ENCODE measurements at regions not wholly inside any gene's neighbourhood (a gene's known extent, or its start where the extent isn't known, plus 50 kb on each side); places are given as distances from the start of the nearest gene placed in this dataset.

GRCh38 chr10:4020631-4021030 is 235.6 kb upstream of the KLF6 start:
- DNase-seq (ENCODE audit: low spot score): no peak

DNA sequence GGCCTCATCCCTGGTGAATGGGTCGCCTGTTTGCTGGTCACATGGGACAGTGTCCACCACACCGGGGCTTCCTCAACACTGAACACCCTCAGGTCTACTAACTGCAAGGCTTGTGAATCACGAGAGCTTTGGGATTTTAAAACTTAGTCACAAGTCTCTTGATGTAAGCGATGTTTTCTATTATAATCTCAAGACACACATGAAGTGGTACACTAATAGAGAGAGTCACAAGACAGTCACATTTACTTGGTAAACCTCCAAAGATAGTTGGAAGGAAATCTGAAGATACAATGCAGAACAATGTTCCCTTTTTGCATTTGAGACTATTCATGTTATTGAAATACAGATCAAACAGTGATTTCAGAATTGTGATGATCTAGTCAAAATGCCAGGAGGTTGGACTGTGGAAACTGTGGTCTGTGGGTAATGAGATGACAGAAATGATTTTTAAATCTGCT is 233.1 kb upstream of the KLF6 start:
- DNase-seq (ENCODE audit: low spot score): no peak

GRCh38 chr10:4017336-4017735 is 232.3 kb upstream of the KLF6 start:
- no peak for DNase-seq (ENCODE audit: low spot score)

DNA sequence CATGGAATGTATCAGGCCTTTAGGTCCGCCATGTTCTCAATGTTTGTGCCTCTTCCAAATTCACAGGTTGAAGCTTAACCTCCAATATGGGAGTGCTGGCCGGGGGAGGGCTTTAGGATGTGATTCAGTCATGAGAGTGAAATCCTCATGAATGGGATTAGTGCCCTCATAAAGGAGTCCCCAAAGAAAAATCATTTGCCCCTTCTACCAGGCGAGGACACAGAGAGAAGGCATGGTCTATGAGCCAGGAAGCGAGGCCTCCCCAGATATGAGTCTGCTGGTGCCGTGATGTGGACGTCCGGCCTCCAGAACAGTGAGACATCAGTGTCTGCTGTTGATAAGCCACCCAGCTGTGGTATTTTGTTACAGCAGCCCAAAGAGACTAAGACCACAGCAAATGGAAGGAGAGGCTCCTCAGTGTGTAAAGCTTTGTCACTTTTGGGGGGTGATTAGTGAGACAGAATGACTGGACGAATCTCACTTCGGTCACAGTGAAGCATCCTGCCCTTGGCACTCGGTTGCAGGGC is 231.3 kb upstream of the KLF6 start:
- DNase-seq (ENCODE audit: low spot score): no peak

DNA sequence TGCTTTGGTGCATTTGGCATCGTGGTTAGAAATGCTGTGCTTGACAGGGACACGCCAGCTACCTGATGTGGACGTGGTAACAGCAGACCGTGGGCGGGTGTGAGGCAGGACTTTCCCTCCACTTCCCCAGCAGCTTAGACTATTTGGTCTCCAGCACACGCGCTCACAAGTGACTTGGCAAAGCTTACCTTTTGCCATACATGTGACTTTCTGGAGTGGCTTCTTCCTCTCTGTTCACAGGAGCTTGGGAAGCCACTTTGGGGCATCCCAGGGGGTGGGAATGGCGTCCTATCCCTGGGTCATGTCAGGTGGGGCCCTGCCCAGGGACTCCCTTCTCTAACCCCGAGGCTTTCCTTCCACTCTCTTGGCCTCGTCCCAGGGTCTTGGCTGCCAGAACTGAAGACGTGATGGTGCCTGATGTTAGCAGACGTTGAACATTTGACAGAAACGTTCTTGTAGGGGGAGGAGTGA is 228.7 kb upstream of the KLF6 start:
- no peak for DNase-seq (ENCODE audit: low spot score)

DNA sequence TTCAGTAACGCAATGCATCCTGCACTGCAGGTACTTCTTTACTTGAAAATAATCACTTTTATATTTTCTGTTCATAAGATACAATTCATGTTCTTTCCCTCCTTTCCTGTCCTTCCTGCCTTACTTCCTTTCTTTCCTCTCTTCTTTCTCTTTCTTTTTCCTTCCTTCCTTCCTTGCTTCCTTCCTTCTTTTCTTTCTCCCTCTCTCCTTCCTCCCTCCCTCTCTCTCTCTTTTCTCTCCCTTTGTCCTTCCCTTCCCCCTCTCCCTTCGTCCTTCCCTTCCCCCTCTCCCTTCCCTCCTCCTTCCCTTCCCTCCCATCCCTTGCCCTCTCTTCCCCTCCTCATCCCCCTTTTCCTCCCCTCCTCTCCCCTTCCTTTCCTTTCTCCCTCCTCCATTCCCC is 227.8 kb upstream of the KLF6 start:
- no peak for DNase-seq (ENCODE audit: low spot score)

- no peak for DNase-seq (ENCODE audit: low spot score)
Measured at GRCh38 chr10:4011136-4011812, 226.3 kb upstream of the KLF6 start.

- no peak for DNase-seq (ENCODE audit: low spot score)
Measured at GRCh38 chr10:4008676-4009382, 223.8 kb upstream of the KLF6 start.

DNA sequence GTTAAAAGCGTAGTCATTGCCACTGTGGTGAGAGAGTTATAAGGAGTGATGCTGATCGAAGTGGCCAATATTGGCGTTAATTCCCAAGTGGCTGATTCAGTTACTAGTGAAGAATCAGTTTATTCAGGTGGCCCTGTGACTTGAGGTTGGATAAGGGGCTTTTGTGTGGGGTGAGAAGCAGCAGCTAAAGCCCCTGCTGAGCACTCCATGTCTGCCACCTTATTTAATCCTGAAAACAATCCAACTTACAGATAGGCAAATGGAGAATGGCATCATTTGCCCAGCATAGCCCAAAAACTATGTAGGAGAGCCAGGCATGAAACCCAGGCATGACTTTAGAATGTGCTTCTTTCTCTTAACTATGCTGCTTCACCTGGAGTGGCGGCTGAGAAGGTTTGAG is 222.8 kb upstream of the KLF6 start:
- no peak for DNase-seq (ENCODE audit: low spot score)

DNA sequence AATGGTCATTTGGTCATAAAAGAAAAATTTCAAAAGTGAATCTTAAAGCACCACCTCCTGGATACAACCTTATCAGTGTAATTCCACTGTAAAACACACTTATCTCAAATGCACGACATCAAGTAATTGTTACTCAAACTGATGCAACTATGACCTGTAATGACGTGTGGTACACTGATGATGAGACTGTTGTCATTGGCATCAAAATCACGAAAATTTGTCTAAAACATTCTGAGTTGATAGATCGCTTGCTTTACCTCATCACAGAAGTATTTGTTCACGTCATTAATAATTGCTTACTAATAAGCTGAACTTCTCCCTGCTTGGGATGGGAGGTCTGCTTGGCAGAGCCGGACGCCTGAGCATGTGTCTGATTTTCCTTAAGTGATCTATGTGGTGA is 221.8 kb upstream of the KLF6 start:
- no peak for DNase-seq (ENCODE audit: low spot score)

GRCh38 chr10:4006051-4006450 is 221.0 kb upstream of the KLF6 start:
- DNase-seq (ENCODE audit: low spot score): no peak

- no peak for DNase-seq (ENCODE audit: low spot score)
Measured at GRCh38 chr10:4004990-4005389, 220.0 kb upstream of the KLF6 start.

GRCh38 chr10:4004144-4004543 is 219.1 kb upstream of the KLF6 start:
- DNase-seq (ENCODE audit: low spot score): no peak

- DNase-seq (ENCODE audit: low spot score): no peak
Measured at GRCh38 chr10:4003348-4003973, 218.5 kb upstream of the KLF6 start.

DNA sequence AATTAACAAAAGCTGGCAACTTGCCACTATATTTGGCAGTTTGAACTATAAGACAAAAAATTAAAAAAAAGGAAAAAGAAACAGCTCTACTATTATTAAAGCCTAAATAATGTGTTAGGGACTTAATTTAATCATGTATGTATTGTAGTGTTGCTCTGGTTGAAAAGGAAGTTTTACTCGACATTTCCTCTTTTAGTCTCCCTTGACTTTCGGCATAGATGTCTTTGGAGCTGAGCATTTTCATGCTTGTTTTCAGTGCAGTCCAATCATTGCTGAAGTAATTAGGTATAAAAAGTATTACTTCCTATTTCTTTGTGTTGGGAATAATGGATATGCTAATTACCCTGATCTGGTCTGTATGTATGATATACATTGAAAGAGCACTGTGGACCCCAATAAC is 216.8 kb upstream of the KLF6 start:
- DNase-seq (ENCODE audit: low spot score): no peak

DNA sequence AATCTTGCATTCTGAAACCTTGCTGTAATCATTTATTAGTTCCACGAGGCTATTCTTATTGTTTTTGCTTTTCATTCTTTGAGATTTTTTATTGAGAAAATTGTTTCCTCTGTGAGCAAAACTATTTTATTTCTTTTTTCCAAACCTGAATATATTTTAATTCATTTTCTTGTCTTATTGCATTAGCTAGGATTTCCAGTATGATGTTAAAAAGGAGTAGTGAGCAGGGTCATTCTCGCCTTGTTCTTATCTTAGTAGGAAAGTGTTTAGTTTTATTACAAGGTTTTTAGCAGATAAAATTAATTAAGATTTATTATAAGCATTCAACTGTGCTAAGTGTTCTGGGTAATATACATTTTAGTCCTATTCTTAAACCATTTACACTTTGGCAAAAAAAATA is 214.6 kb upstream of the KLF6 start:
- DNase-seq (ENCODE audit: low spot score): no peak

- DNase-seq (ENCODE audit: low spot score): no peak
Measured at GRCh38 chr10:3996697-3997096, 211.7 kb upstream of the KLF6 start.

DNA sequence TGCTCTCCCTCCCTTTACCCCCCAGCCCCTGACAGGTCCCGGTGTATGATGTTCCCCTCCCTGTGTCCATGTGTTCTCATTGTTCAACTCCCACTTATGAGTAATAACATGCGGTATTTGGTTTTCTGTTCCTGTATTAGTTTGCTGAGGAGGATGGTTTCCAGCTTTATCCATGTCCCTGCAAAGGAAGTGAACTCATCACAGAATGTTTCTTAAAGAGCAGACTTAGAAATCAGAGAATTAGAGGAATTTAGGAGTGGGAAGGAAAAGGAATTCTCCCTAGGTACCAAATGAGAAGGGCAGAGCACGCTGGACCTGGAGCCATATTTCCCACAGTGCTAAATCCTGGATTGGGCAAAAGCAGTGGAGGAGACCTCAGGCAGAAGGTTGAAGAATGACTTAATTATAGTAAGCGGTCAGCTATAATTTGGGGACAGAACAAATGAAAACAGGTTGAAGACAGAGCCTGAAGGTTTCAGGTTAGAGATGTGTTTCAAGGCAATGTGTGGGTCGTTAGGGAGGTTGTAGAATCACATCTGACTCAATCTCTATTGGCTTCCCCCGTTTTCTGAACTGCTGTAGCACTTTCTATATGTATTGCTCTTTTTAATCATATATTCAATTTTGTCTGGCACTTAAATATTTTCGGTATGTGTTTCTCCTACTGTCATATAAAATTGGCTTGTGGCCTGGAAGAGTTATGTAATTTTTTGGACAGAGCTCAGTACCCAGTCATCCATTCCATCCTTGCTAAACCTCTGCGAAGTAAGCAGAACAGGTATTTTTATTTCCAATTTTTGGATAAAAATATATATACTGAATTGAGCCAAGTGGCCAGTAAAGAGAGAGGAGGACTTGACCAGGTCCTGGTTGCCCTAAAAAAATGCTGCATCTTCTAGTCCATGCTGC is 210.5 kb upstream of the KLF6 start:
- DNase-seq (ENCODE audit: low spot score): no peak

- DNase-seq (ENCODE audit: low spot score): no peak
Measured at GRCh38 chr10:3992382-3993178, 207.6 kb upstream of the KLF6 start.

GRCh38 chr10:3990307-3990706 is 205.3 kb upstream of the KLF6 start:
- no peak for DNase-seq (ENCODE audit: low spot score)
